Astrocyte (in vitro differentiated cells and primary cell): ENCODE measurements at regions not wholly inside any gene's neighbourhood (a gene's known extent, or its start where the extent isn't known, plus 50 kb on each side); places are given as distances from the start of the nearest gene placed in this dataset.

Source experiments
- DNase-seq: peaks from one replicate; pipeline ENCODE4 v3.0.0-alpha.2; 2010; ENCODE audit warnings: low read depth
- FAIRE-seq: peaks from 2 replicates; lab custom pipeline; 2011; peaks lifted over from hg19 to GRCh38; lab: Jason Lieb, UNC
- H2AFZ ChIP-seq: 2 replicates; pipeline ENCODE4 v1.6.0; 2012; ENCODE audit warnings: low read depth, low read length, inconsistent platforms
- H3K27ac ChIP-seq: 2 replicates; pipeline ENCODE4 v1.5.1; 2011; ENCODE audit warnings: low read depth, low read length, inconsistent platforms
- H3K27me3 ChIP-seq: 2 replicates; pipeline ENCODE4 v1.6.0; 2011; ENCODE audit warnings: low read length, inconsistent platforms; ENCODE audit not compliant: insufficient read depth
- H3K36me3 ChIP-seq: 2 replicates; pipeline ENCODE4 v1.5.1; 2011; ENCODE audit warnings: low read length, inconsistent platforms; ENCODE audit not compliant: insufficient read depth
- H3K4me1 ChIP-seq: 2 replicates; pipeline ENCODE4 v1.5.1; 2011; ENCODE audit warnings: low read length, inconsistent platforms; ENCODE audit not compliant: insufficient read depth
- H3K4me2 ChIP-seq: 2 replicates; pipeline ENCODE4 v1.6.0; 2012; ENCODE audit warnings: low read length, inconsistent platforms
- H3K4me3 ChIP-seq: 2 replicates; pipeline ENCODE4 v1.5.1; 2011; ENCODE audit warnings: low read depth, mild to moderate bottlenecking, low read length, inconsistent platforms; ENCODE audit not compliant: insufficient read depth
- H3K79me2 ChIP-seq: 2 replicates; pipeline ENCODE4 v1.6.0; 2012; ENCODE audit warnings: mild to moderate bottlenecking, low read length, inconsistent platforms; ENCODE audit not compliant: insufficient read depth
- H3K9ac ChIP-seq: 2 replicates; pipeline ENCODE4 v1.6.0; 2012; ENCODE audit warnings: mild to moderate bottlenecking, low read length, inconsistent platforms
- H3K9me3 ChIP-seq: 2 replicates; pipeline ENCODE4 v1.5.1; 2012; ENCODE audit warnings: low read depth, mild to moderate bottlenecking, low read length, inconsistent platforms; ENCODE audit not compliant: insufficient read depth
- H4K20me1 ChIP-seq: 2 replicates; pipeline ENCODE4 v1.6.0; 2012; ENCODE audit warnings: low read length, inconsistent platforms; ENCODE audit not compliant: insufficient read depth
- H3K27ac Mint-ChIP-seq: one replicate; pipeline ENCODE4 v1.8.0; 2021; ENCODE audit warnings: mild to moderate bottlenecking, mixed read lengths; ENCODE audit not compliant: unreplicated experiment
- H3K27me3 Mint-ChIP-seq: one replicate; pipeline ENCODE4 v1.8.0; 2021; ENCODE audit warnings: low read depth, mixed read lengths; ENCODE audit not compliant: unreplicated experiment
- H3K36me3 Mint-ChIP-seq: one replicate; pipeline ENCODE4 v1.8.0; 2021; ENCODE audit warnings: low read depth, mixed read lengths; ENCODE audit not compliant: unreplicated experiment
- H3K4me1 Mint-ChIP-seq: one replicate; pipeline ENCODE4 v1.8.0; 2021; ENCODE audit warnings: low read depth, mixed read lengths; ENCODE audit not compliant: unreplicated experiment
- H3K4me3 Mint-ChIP-seq: one replicate; pipeline ENCODE4 v1.8.0; 2021; ENCODE audit warnings: mild to moderate bottlenecking, moderate library complexity, mixed read lengths; ENCODE audit not compliant: unreplicated experiment
- H3K9me3 Mint-ChIP-seq: one replicate; pipeline ENCODE4 v1.8.0; 2021; ENCODE audit warnings: mild to moderate bottlenecking, mixed read lengths; ENCODE audit not compliant: unreplicated experiment
- CTCF ChIP-seq: IDR thresholded peaks from 2 replicates; pipeline ENCODE4 v1.5.1; 2011; ENCODE audit warnings: low read depth, mild to moderate bottlenecking, inconsistent platforms, low read length, moderate library complexity; ENCODE audit not compliant: insufficient read depth
- EZH2 ChIP-seq: IDR thresholded peaks from 2 replicates; pipeline ENCODE4 v1.6.1; 2012; ENCODE audit warnings: mild to moderate bottlenecking, low read length, inconsistent platforms; ENCODE audit not compliant: insufficient read depth

- no peaks in the 10 kb centered on the region for H3K79me2 ChIP-seq
- H3K4me3 ChIP-seq: no peak overlapping the region
- no peak overlapping the region for H2AFZ ChIP-seq
- Mint-ChIP-seq H3K27ac (no peak overlapping the region), H3K4me1 (no peaks in the 10 kb centered on the region), H3K27me3 (peaks cover 47% of the 10 kb centered on the region), H3K4me3 (no peak overlapping the region), H3K9me3 (no peaks in the 10 kb centered on the region), H3K36me3 (no peaks in the 10 kb centered on the region)
- no peak overlapping the region for H3K9ac ChIP-seq
- H3K27me3 ChIP-seq: peaks cover 7% of the 10 kb centered on the region
- no peaks in the 10 kb centered on the region for H4K20me1 ChIP-seq
- no peak for FAIRE-seq
- no peaks in the 10 kb centered on the region for H3K9me3 ChIP-seq
- no peaks in the 10 kb centered on the region for H3K36me3 ChIP-seq
- no peak for TF ChIP-seq CTCF
- TF ChIP-seq EZH2: no peak
- DNase-seq: no peak
- H3K27ac ChIP-seq: no peak overlapping the region
- no peak overlapping the region for H3K4me2 ChIP-seq
- H3K4me1 ChIP-seq: no peaks in the 10 kb centered on the region
Measured at GRCh38 chr1:36580524-36580923, 97.8 kb upstream of the CSF3R start.

GRCh38 chr1:36579039-36579438 lies 96.3 kb upstream of the CSF3R start:
- Mint-ChIP-seq H3K9me3 (no peaks in the 10 kb centered on the region), H3K36me3 (no peaks in the 10 kb centered on the region)

More at GRCh38 chr1:36579039-36579438, 96.3 kb upstream of the CSF3R start:
- H3K4me1 ChIP-seq: no peaks in the 10 kb centered on the region
- no peaks in the 10 kb centered on the region for H3K4me1 Mint-ChIP-seq
- H3K27me3 Mint-ChIP-seq: peaks cover 46% of the 10 kb centered on the region
- no peak for FAIRE-seq
- no peak overlapping the region for H3K4me3 Mint-ChIP-seq
- H3K79me2 ChIP-seq: no peaks in the 10 kb centered on the region
- H4K20me1 ChIP-seq: no peaks in the 10 kb centered on the region
- H3K9ac ChIP-seq: no peak overlapping the region
- TF ChIP-seq EZH2 (no peak), CTCF (no peak)
- H3K27me3 ChIP-seq: no peaks in the 10 kb centered on the region
- H3K27ac Mint-ChIP-seq: no peak overlapping the region
- H3K9me3 ChIP-seq: no peaks in the 10 kb centered on the region
- no peak overlapping the region for H3K4me2 ChIP-seq
- no peak overlapping the region for H3K4me3 ChIP-seq
- H3K36me3 ChIP-seq: no peaks in the 10 kb centered on the region
- H2AFZ ChIP-seq: no peak overlapping the region
- no peak overlapping the region for H3K27ac ChIP-seq
- DNase-seq: no peak
